ENCODE measurements at regions not wholly inside any gene's neighbourhood (a gene's known extent, or its start where the extent isn't known, plus 50 kb on each side); places are given as distances from the start of the nearest gene placed in this dataset.

- TF ChIP-seq CTCF (IDR thresholded peaks at IDR 0.05; ENCODE audit: low read depth, low read length, poor library complexity, severe bottlenecking): no peak
- no peak for TF ChIP-seq EZH2phosphoT487 (IDR thresholded peaks at IDR 0.05; ENCODE audit: borderline replicate concordance, low read length)
These were observed 107.7 kb upstream of the PLSCR5 start for GRCh38 chr3:146712806-146713205.

All from DOHH2 (cell line).